CD14-positive monocyte (primary cell): ENCODE measurements at regions not wholly inside any gene's neighbourhood (a gene's known extent, or its start where the extent isn't known, plus 50 kb on each side); places are given as distances from the start of the nearest gene placed in this dataset.

Source experiments
- DNase-seq, 3 donors: peaks; one replicate each; pipeline ENCODE4 v3.0.0-alpha.2; 2011 to 2022
- H2AFZ ChIP-seq: 2 replicates; pipeline ENCODE4 v1.6.0; 2012; ENCODE audit warnings: mild to moderate bottlenecking, low read depth, low read length, inconsistent platforms; ENCODE audit not compliant: insufficient read depth, poor library complexity, severe bottlenecking
- H3K27ac ChIP-seq, 2 donors: 1 replicate in 1 of 2; 2 replicates in 1 of 2; pipeline ENCODE4 v1.5.1; 2012 to 2013; ENCODE audit warnings: low read length in 2 of 2, control low read depth in 1 of 2, inconsistent platforms in 1 of 2, low read depth in 1 of 2, mild to moderate bottlenecking in 1 of 2
- H3K27me3 ChIP-seq, 2 donors: one replicate each; pipeline versions ENCODE4 v1.6.0 to v1.6.1; 2011 to 2013; ENCODE audit warnings: low read length in 2 of 2; ENCODE audit not compliant: control insufficient read depth in 2 of 2, insufficient read depth in 2 of 2
- H3K36me3 ChIP-seq, 2 donors: replicated peaks in 1 of 2; 1 replicate in 1 of 2; 2 replicates in 1 of 2; pipeline versions ENCODE4 v1.5.1 to v1.6.1; 2012 to 2013; ENCODE audit warnings: low read length in 2 of 2, control low read depth in 1 of 2, inconsistent platforms in 1 of 2, mild to moderate bottlenecking in 1 of 2; ENCODE audit not compliant: insufficient read depth in 2 of 2, control insufficient read depth in 1 of 2
- H3K4me1 ChIP-seq, 2 donors: 1 replicate in 1 of 2; 2 replicates in 1 of 2; pipeline versions ENCODE4 v1.5.1 to v1.6.1; 2012 to 2013; ENCODE audit warnings: low read length in 2 of 2, control low read depth in 1 of 2, inconsistent platforms in 1 of 2, mild to moderate bottlenecking in 1 of 2, moderate library complexity in 1 of 2; ENCODE audit not compliant: insufficient read depth in 2 of 2, control insufficient read depth in 1 of 2
- H3K4me2 ChIP-seq: replicated peaks from 2 replicates; pipeline ENCODE3; 2012; ENCODE audit warnings: low read length, moderate library complexity, mild to moderate bottlenecking; ENCODE audit not compliant: poor library complexity, severe bottlenecking; ENCODE audit errors: extremely low read depth
- H3K4me3 ChIP-seq, 3 experiments: fragments of 200-600 bp in 1 of 3; sonication (generic) in 1 of 3; replicated peaks in 1 of 3; 1 replicate in 2 of 3; 2 replicates in 1 of 3; pipeline ENCODE4 v1.5.1; 2011 to 2013; ENCODE audit warnings: low read length in 3 of 3, mild to moderate bottlenecking in 3 of 3, control low read depth in 2 of 3, low read depth in 2 of 3, inconsistent platforms in 1 of 3, moderate library complexity in 1 of 3
- H3K79me2 ChIP-seq: 2 replicates; pipeline ENCODE4 v1.6.0; 2012; ENCODE audit warnings: mild to moderate bottlenecking, control low read depth, inconsistent platforms, low read length, moderate library complexity; ENCODE audit not compliant: insufficient read depth
- H3K9ac ChIP-seq: 2 replicates; pipeline ENCODE4 v1.6.0; 2017; ENCODE audit warnings: low read length, mild to moderate bottlenecking; ENCODE audit not compliant: insufficient read depth, poor library complexity, severe bottlenecking
- H3K9me3 ChIP-seq, 2 donors: replicated peaks in 1 of 2; 1 replicate in 1 of 2; 2 replicates in 1 of 2; pipeline versions ENCODE4 v1.5.1 to v1.6.1; 2012 to 2013; ENCODE audit warnings: low read length in 2 of 2, control low read depth in 1 of 2; ENCODE audit not compliant: control insufficient read depth in 1 of 2, insufficient read depth in 1 of 2
- H4K20me1 ChIP-seq: 2 replicates; pipeline ENCODE4 v1.6.0; 2012; ENCODE audit warnings: mild to moderate bottlenecking, low read length, control low read depth, moderate library complexity; ENCODE audit not compliant: insufficient read depth
- H3K27ac Mint-ChIP-seq, 7 donors: one replicate each; pipeline ENCODE4 v1.8.0; 2020; ENCODE audit warnings: mild to moderate bottlenecking in 7 of 7, mixed read lengths in 7 of 7, moderate library complexity in 6 of 7, inconsistent platforms in 2 of 7
- H3K27me3 Mint-ChIP-seq, 3 donors: one replicate each; pipeline ENCODE4 v1.8.0; 2021 to 2022; ENCODE audit warnings: low read depth in 3 of 3, mild to moderate bottlenecking in 3 of 3, mixed read lengths in 3 of 3, moderate library complexity in 3 of 3, inconsistent platforms in 1 of 3
- H3K36me3 Mint-ChIP-seq, 2 donors: one replicate each; pipeline ENCODE4 v1.8.0; 2020; ENCODE audit warnings: mixed read lengths in 2 of 2, inconsistent platforms in 1 of 2, mild to moderate bottlenecking in 1 of 2
- H3K4me1 Mint-ChIP-seq: one replicate; pipeline ENCODE4 v1.8.0; 2020; ENCODE audit warnings: mild to moderate bottlenecking, mixed read lengths
- H3K4me3 Mint-ChIP-seq, 2 donors: one replicate each; pipeline ENCODE4 v1.8.0; 2020; ENCODE audit warnings: mild to moderate bottlenecking in 2 of 2, mixed read lengths in 2 of 2, moderate library complexity in 1 of 2
- H3K9me3 Mint-ChIP-seq, 7 donors: one replicate each; pipeline ENCODE4 v1.8.0; 2020 to 2022; ENCODE audit warnings: mixed read lengths in 7 of 7, mild to moderate bottlenecking in 6 of 7, moderate library complexity in 6 of 7, inconsistent platforms in 2 of 7
- CTCF ChIP-seq: fragments of 200-600 bp; IDR thresholded peaks from one replicate; pipeline ENCODE4 v1.8.0; 2022; ENCODE audit warnings: antibody characterized with exemption, mild to moderate bottlenecking
- whole genome bisulfite sequencing: methylation state at CpG from one replicate; pipeline ENCODE4 v1.1.5; 2013; ENCODE audit warnings: missing lambda C conversion rate; ENCODE audit not compliant: insufficient coverage; 5-methylcytosine and 5-hydroxymethylcytosine counted together
- intact Hi-C, 2 donors: fragments of 100-400 bp; cut with micrococcal nuclease; formaldehyde crosslinking; loops; one replicate each; pipeline versions ENCODE4 v1.15.0 to v1.15.1; 2023

- Mint-ChIP-seq H3K4me3 (no peak overlapping the region), H3K4me1 (no peaks in the 10 kb centered on the region), H3K27me3 (no peaks in the 10 kb centered on the region), H3K36me3 (no peaks in the 10 kb centered on the region), H3K9me3 (peaks cover 0 to 4% (median 2%) of the 10 kb centered on the region in 7 donors), H3K27ac (no peak overlapping the region)
- no peak for DNase-seq
- Histone ChIP-seq H3K27me3 (no peaks in the 10 kb centered on the region), H4K20me1 (no peaks in the 10 kb centered on the region), H3K27ac (no peak overlapping the region), H3K79me2 (no peaks in the 10 kb centered on the region), H3K9me3 (no peaks in the 10 kb centered on the region), H3K9ac (no peak overlapping the region), H3K4me3 (no peak overlapping the region), H3K36me3 (no peaks in the 10 kb centered on the region), H3K4me2 (no peak overlapping the region), H3K4me1 (no peaks in the 10 kb centered on the region), H2AFZ (no peak overlapping the region)
- no peak for TF ChIP-seq CTCF
- intact Hi-C loops, result no loop called here
- no CpG with 5 or more reads among the region's 3 CpGs for WGBS
Observed at GRCh38 chr21:16570856-16571255, 841.1 kb downstream of the USP25 start.

DNA sequence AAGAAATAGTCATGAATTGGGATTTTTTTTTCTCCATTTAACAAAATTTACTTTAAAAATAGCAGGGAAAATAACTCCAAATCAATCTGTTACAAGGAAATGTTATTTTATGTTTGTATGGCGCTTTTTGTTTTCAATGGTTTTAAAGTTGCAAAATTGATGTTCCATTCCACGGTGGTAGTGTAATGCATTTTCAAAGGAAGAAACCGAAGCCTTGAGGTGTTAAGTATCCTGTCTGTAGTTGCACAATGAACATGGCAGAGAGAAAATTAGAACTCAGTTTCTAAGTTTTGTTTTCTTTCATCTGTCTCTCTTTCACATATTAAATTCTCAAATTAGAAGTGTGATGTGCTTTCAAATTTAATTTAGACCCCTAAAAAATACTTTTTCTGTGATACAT is 841.8 kb downstream of the USP25 start:
- no peaks in the 10 kb centered on the region for H3K79me2 ChIP-seq
- H3K4me3 Mint-ChIP-seq, result no peak overlapping the region
- no peak overlapping the region for H3K27ac Mint-ChIP-seq
- H3K27ac ChIP-seq, result no peak overlapping the region
- WGBS, result no CpG with 5 or more reads among the region's 3 CpGs
- H3K9ac ChIP-seq, result no peak overlapping the region
- peaks cover 0 to 4% (median 2%) of the 10 kb centered on the region in 7 donors for H3K9me3 Mint-ChIP-seq
- H3K4me3 ChIP-seq, result no peak overlapping the region
- no peaks in the 10 kb centered on the region for H3K36me3 Mint-ChIP-seq
- no peak overlapping the region for H3K4me2 ChIP-seq
- H3K4me1 Mint-ChIP-seq, result no peaks in the 10 kb centered on the region
- no peak overlapping the region for H2AFZ ChIP-seq
- no peak for TF ChIP-seq CTCF
- H3K27me3 ChIP-seq, result no peaks in the 10 kb centered on the region
- no peaks in the 10 kb centered on the region for H4K20me1 ChIP-seq
- H3K4me1 ChIP-seq, result no peaks in the 10 kb centered on the region
- H3K36me3 ChIP-seq, result no peaks in the 10 kb centered on the region
- intact Hi-C loops, result no loop called here
- no peaks in the 10 kb centered on the region for H3K9me3 ChIP-seq
- no peak for DNase-seq
- H3K27me3 Mint-ChIP-seq, result no peaks in the 10 kb centered on the region
